ENCODE measurements at regions not wholly inside any gene's neighbourhood (a gene's known extent, or its start where the extent isn't known, plus 50 kb on each side); places are given as distances from the start of the nearest gene placed in this dataset.

DNA sequence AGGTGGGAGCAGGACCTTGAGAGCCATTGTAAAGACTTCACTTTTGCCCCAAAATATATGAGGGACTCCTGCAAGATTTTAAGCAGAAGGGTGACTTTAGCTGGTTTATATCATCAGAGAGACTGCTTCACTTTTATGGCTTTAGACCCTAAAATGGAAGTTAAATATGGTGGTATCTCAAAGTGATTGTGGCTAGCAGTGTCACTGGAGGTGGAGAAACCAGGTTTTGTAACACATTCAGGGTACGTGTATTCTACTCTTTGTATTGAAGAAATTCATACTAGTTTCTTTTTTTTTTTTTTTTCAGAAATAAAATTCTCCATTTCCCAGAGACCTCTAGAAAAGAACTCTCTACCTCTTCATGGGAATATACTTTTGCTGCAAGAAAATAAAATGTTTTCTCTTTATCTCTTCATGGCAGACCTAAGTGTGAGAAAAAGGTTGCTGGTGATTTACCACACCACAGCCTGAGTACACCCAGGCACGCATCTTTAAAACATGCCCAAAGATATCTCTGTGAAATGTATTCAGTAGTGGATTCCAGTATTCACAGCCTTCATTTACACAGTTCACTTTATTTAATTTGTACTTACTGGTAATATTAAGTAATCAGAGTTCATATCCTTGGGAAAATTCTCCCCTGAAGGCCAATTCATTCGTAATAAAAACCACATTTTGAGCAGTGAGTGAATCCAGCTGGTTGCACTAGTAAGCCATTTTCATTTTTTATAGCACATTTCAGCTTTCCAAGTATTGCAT lies 74.3 kb upstream of the GUCY1A1 start:
- H4K20me1 ChIP-seq (ENCODE audit: insufficient read depth, low read length), result no peaks in the 10 kb centered on the region
- peaks cover 4% of the 10 kb centered on the region for H3K27me3 ChIP-seq (ENCODE audit: insufficient read depth, low read length)
- no peaks in the 10 kb centered on the region for H3K4me1 ChIP-seq (ENCODE audit: insufficient read depth, low read length)
- no peak overlapping the region for H3K4me3 ChIP-seq (ENCODE audit: insufficient read depth, low read length)
- H3K27ac ChIP-seq (ENCODE audit: low read depth, low read length), result no peak overlapping the region
- H3K4me2 ChIP-seq (ENCODE audit: insufficient read depth, low read length), result no peak overlapping the region
- no peaks in the 10 kb centered on the region for H3K79me2 ChIP-seq (ENCODE audit: insufficient read depth, low read length)
- no peak overlapping the region for H2AFZ ChIP-seq (ENCODE audit: low read length)
- H3K9me3 ChIP-seq (ENCODE audit: low read depth, low read length), result no peaks in the 10 kb centered on the region
- H3K36me3 ChIP-seq (ENCODE audit: insufficient read depth, low read length), result no peaks in the 10 kb centered on the region
- no peak for DNase-seq (ENCODE audit: insufficient read length, low spot score, missing footprints)
- TF ChIP-seq, protein P1, sequence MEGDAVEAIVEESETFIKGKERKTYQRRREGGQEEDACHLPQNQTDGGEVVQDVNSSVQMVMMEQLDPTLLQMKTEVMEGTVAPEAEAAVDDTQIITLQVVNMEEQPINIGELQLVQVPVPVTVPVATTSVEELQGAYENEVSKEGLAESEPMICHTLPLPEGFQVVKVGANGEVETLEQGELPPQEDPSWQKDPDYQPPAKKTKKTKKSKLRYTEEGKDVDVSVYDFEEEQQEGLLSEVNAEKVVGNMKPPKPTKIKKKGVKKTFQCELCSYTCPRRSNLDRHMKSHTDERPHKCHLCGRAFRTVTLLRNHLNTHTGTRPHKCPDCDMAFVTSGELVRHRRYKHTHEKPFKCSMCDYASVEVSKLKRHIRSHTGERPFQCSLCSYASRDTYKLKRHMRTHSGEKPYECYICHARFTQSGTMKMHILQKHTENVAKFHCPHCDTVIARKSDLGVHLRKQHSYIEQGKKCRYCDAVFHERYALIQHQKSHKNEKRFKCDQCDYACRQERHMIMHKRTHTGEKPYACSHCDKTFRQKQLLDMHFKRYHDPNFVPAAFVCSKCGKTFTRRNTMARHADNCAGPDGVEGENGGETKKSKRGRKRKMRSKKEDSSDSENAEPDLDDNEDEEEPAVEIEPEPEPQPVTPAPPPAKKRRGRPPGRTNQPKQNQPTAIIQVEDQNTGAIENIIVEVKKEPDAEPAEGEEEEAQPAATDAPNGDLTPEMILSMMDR (IDR thresholded peaks at IDR 0.05; ENCODE audit: extremely low read depth, low read depth, low read length), result no peak

DNA sequence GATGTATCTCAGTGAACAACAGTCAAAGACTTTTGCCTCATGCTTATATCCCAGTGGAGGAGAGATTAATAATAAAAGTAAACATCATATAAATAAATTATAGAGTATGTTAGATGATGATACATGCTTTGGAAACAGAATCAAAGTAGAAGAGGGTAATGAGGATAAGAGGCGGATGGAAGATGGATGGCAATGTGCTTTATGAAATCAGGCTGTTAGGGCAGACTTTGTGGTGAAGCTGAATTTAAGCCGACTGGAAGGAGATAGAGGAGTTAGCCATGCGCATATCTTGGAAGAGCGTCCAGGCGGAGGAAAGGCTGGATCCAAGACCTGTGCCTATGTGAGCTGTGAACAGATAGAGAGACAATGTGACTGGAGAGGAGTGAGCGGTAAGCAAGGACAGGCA lies 74.9 kb upstream of the GUCY1A1 start:
- Histone ChIP-seq H2AFZ (ENCODE audit: low read length) (no peak overlapping the region), H3K27ac (ENCODE audit: low read depth, low read length) (no peak overlapping the region), H3K36me3 (ENCODE audit: insufficient read depth, low read length) (no peaks in the 10 kb centered on the region), H3K79me2 (ENCODE audit: insufficient read depth, low read length) (no peaks in the 10 kb centered on the region), H3K4me2 (ENCODE audit: insufficient read depth, low read length) (no peak overlapping the region), H3K4me1 (ENCODE audit: insufficient read depth, low read length) (no peaks in the 10 kb centered on the region), H3K4me3 (ENCODE audit: insufficient read depth, low read length) (no peak overlapping the region), H3K9me3 (ENCODE audit: low read depth, low read length) (no peaks in the 10 kb centered on the region), H3K27me3 (ENCODE audit: insufficient read depth, low read length) (peaks cover 4% of the 10 kb centered on the region), H4K20me1 (ENCODE audit: insufficient read depth, low read length) (no peaks in the 10 kb centered on the region)
- TF ChIP-seq, protein P1 (IDR thresholded peaks at IDR 0.05; ENCODE audit: extremely low read depth, low read depth, low read length), result no peak
- no peak for DNase-seq (ENCODE audit: insufficient read length, low spot score, missing footprints)

DNA sequence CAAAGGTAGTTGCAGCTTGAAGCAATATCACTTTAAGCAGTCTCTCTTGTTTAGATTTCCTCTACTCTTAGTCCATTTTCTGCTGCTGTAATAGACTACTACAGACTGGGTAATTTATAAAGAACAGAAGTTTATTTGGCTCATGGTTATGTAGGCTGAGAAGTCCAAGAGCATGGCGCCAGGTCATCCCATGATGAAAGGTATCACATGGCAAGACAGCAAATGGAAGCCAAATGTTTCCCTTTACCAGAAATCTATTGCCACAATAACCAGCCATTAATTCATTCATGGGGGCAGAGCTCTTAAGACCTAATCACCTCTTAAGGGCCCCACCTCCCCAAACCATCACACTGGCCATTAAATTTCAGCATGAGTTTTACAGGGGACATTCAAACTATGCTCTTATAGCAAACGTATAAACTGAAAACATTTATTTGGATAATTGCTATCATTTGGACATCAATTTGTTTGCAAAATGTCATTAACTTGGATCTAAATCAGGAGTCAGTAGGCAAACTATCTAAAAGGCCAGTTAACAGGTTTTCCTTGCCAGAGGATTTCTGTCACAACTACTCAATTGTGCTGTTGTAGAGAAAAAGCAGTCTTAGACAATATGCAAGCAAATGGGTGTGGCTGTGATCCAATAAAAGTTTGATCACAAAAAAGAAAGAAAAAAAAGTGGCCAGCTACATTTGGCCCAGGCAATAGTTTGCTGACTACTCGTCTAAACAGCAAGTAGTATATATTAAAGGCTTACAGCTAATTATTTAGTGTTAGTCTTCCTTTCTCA lies 75.7 kb upstream of the GUCY1A1 start:
- Histone ChIP-seq H4K20me1 (ENCODE audit: insufficient read depth, low read length) (no peaks in the 10 kb centered on the region), H3K79me2 (ENCODE audit: insufficient read depth, low read length) (no peaks in the 10 kb centered on the region), H3K27ac (ENCODE audit: low read depth, low read length) (no peak overlapping the region), H3K27me3 (ENCODE audit: insufficient read depth, low read length) (peaks cover 4% of the 10 kb centered on the region), H3K36me3 (ENCODE audit: insufficient read depth, low read length) (no peaks in the 10 kb centered on the region), H3K4me2 (ENCODE audit: insufficient read depth, low read length) (no peak overlapping the region), H3K4me1 (ENCODE audit: insufficient read depth, low read length) (no peaks in the 10 kb centered on the region), H3K9me3 (ENCODE audit: low read depth, low read length) (no peaks in the 10 kb centered on the region), H2AFZ (ENCODE audit: low read length) (no peak overlapping the region), H3K4me3 (ENCODE audit: insufficient read depth, low read length) (no peak overlapping the region)
- TF ChIP-seq, protein P1 (IDR thresholded peaks at IDR 0.05; ENCODE audit: extremely low read depth, low read depth, low read length), result no peak
- no peak for DNase-seq (ENCODE audit: insufficient read length, low spot score, missing footprints)

GRCh38 chr4:155588437-155588836 lies 78.2 kb upstream of the GUCY1A1 start:
- Histone ChIP-seq H3K27me3 (ENCODE audit: insufficient read depth, low read length) (no peaks in the 10 kb centered on the region), H2AFZ (ENCODE audit: low read length) (no peak overlapping the region), H3K9me3 (ENCODE audit: low read depth, low read length) (no peaks in the 10 kb centered on the region), H3K27ac (ENCODE audit: low read depth, low read length) (no peak overlapping the region), H3K79me2 (ENCODE audit: insufficient read depth, low read length) (no peaks in the 10 kb centered on the region), H3K4me2 (ENCODE audit: insufficient read depth, low read length) (no peak overlapping the region), H3K4me1 (ENCODE audit: insufficient read depth, low read length) (no peaks in the 10 kb centered on the region), H3K36me3 (ENCODE audit: insufficient read depth, low read length) (no peaks in the 10 kb centered on the region), H4K20me1 (ENCODE audit: insufficient read depth, low read length) (no peaks in the 10 kb centered on the region), H3K4me3 (ENCODE audit: insufficient read depth, low read length) (no peak overlapping the region)
- TF ChIP-seq, protein P1 (IDR thresholded peaks at IDR 0.05; ENCODE audit: extremely low read depth, low read depth, low read length), result no peak
- no peak for DNase-seq (ENCODE audit: insufficient read length, low spot score, missing footprints)

All from osteoblast (primary cell).